ENCODE measurements at regions not wholly inside any gene's neighbourhood (a gene's known extent, or its start where the extent isn't known, plus 50 kb on each side); places are given as distances from the start of the nearest gene placed in this dataset.

DNA sequence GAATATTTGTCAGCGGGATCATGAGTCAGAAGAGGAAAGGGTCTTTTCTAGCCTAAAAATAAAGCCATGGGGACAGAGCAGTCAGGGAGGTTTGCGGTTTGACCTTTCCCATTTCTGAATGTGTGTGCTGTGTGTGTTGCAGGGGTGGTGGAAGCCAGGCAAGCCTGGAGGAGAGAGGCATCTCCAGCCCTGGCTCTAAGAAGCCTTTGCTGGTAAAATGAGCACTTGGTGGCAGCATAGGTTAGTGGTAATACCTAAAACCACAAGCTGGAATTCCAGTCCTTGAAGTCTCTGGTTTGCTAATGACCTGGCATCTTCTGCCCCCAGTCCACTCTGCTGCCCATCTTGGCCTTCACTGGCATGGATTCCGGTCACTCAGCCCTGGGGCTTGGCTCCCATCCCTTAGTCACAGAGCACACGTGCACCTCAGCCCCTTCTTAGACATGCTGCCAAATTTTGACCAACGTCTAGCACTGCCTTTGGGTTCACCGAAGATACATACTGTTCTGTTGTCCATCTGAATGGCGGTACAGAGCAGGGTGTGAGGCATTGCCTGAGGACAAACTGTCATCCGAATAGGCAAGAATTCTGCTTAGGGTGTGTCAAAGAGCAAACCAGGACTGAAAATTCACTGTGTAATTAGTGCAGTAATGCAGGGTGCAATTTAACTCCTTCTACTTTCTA lies 52.7 kb downstream of the KCNA5 start:
- no peak for TF ChIP-seq GATA3 (IDR thresholded peaks at IDR 0.05; ENCODE audit: low read depth, low read length)
- TF ChIP-seq GATA2 (IDR thresholded peaks at IDR 0.05; ENCODE audit: low read depth, low read length): no peak

DNA sequence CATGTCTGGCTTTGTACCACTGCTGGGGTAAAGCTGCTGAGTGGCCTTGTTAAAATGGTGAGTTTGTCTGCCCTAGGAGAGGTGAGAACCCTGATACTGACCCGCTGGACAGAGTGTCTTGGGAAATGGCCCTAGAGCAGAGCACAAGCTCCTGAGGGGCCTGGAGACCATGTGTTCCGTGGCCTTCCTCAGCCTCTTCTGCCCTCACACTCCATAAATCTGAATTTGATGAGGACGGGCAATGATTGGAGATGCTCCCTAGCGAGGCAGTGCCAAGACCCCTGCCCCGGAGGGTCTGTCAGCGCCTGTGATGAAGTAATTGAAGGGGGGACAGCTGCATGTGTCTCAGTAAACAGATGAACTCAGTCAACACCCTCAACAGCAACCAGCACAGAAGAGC lies 54.1 kb downstream of the KCNA5 start:
- no peak for TF ChIP-seq GATA3 (IDR thresholded peaks at IDR 0.05; ENCODE audit: low read depth, low read length)

DNA sequence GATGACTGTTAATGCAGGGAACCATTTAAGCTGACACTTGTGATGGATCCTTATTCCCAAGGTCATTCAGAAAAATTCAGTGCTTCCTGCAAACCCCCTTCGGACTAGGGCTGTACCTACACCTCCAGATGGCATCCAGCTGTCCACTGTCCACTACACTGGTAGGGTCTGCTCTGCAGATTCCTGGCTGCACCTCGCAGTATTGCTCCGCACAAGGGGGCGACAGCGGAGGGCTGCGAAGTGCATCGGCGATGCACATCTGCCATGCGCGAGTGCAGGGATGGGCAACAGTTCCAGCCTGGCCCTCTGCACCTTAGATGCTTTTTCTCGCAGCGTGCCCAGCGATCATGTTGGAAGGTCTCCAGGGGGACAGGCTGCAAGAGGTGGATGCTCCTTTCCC lies 55.5 kb downstream of the KCNA5 start:
- no peak for TF ChIP-seq GATA3 (IDR thresholded peaks at IDR 0.05; ENCODE audit: low read depth, low read length)
- no peak for TF ChIP-seq GATA2 (IDR thresholded peaks at IDR 0.05; ENCODE audit: low read depth, low read length)

- no peak for TF ChIP-seq GATA3 (IDR thresholded peaks at IDR 0.05; ENCODE audit: low read depth, low read length)
- TF ChIP-seq GATA2 (IDR thresholded peaks at IDR 0.05; ENCODE audit: low read depth, low read length): no peak
These were observed 55.9 kb downstream of the KCNA5 start for GRCh38 chr12:5099591-5099990.

- TF ChIP-seq GATA3 (IDR thresholded peaks at IDR 0.05; ENCODE audit: low read depth, low read length) (no peak), GATA2 (IDR thresholded peaks at IDR 0.05; ENCODE audit: low read depth, low read length) (no peak)
These were observed 58.0 kb downstream of the KCNA5 start for GRCh38 chr12:5101686-5102085.

DNA sequence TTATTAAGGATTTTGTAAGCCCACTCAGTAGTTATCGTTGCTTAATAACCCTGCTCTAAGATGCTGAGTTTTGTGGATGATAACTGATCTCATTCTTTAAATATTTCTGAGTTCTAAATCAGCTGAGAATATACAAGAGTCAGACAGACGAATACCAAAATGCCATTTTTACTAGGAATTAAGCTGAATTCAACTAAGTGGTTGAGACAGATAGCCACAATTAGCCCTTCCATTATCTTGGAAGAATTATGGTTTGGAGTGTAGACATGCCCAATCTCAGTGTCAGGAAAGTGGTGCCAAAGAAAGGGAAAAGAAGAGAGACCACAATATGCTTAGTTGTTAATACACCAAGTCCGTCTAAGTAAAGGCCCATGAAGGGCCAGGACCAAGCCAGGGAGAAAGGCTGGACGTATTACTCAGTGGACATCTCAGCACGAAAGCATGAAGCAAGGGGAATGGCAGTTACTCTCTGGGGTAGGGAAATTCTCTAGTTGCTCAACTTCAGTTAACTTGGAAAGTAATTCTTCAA lies 58.6 kb downstream of the KCNA5 start:
- TF ChIP-seq GATA2 (IDR thresholded peaks at IDR 0.05; ENCODE audit: low read depth, low read length) (no peak), GATA3 (IDR thresholded peaks at IDR 0.05; ENCODE audit: low read depth, low read length) (no peak)

GRCh38 chr12:5102806-5103205 lies 59.1 kb downstream of the KCNA5 start:
- no peak for TF ChIP-seq GATA2 (IDR thresholded peaks at IDR 0.05; ENCODE audit: low read depth, low read length)

GRCh38 chr12:5110345-5110744 lies 66.7 kb downstream of the KCNA5 start:
- TF ChIP-seq GATA3 (IDR thresholded peaks at IDR 0.05; ENCODE audit: low read depth, low read length) (no peak), GATA2 (IDR thresholded peaks at IDR 0.05; ENCODE audit: low read depth, low read length) (no peak)

GRCh38 chr12:5114436-5114835 lies 70.8 kb downstream of the KCNA5 start:
- TF ChIP-seq GATA3 (IDR thresholded peaks at IDR 0.05; ENCODE audit: low read depth, low read length): no peak
- TF ChIP-seq GATA2 (IDR thresholded peaks at IDR 0.05; ENCODE audit: low read depth, low read length): no peak

GRCh38 chr12:5123921-5124320 lies 80.2 kb downstream of the KCNA5 start:
- TF ChIP-seq GATA2 (IDR thresholded peaks at IDR 0.05; ENCODE audit: low read depth, low read length) (no peak), GATA3 (IDR thresholded peaks at IDR 0.05; ENCODE audit: low read depth, low read length) (no peak)

DNA sequence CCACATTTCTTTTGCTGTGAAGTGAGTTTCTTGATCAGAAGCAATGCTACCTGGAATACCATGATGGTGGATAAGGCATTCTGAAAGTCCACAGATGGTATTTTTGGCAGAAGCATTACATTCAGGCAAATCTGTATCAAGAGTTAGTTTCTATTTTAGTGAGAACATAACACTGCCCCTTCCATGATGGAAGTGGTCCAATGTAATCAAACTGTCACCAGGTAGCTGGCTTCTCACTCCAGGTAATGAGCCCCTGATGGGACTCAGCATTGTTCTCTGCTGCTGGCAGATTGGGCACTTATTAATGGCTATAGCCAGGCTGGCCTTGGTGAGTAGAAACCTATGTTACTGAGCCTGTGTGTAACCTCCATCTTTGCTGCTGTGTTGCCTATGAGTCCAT lies 80.7 kb downstream of the KCNA5 start:
- TF ChIP-seq GATA2 (IDR thresholded peaks at IDR 0.05; ENCODE audit: low read depth, low read length) (no peak), GATA3 (IDR thresholded peaks at IDR 0.05; ENCODE audit: low read depth, low read length) (no peak)

DNA sequence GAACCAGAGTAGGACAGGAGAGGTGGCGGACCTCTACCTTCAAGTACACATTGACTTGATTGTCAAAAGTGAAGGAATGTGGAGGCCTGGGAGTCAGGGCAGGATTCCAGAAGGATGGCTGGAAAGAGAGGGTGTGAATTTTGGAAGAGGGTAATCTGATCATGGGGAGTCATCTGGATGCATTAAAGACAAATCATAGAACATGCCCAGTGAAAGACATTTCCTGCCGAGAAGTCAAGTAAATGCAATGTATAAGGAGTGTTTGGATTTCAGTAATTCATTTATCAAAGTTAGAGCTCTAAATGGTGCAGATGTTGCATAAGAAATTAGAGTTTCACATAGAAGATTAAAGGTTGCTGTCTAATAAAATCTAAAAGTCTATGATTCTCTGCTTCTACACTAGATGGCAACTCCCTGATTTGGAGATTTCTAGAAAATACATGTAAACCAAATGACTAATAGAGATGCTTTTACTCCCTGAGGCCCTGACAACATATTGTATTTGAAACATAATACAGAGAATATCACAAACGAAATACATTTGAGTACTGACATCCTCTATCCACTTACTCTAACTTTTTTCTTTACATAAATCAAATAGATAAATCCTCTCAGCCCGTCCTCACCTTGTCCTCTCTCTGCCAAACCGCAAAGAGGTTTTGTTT lies 91.3 kb downstream of the KCNA5 start:
- TF ChIP-seq GATA3 (IDR thresholded peaks at IDR 0.05; ENCODE audit: low read depth, low read length) (no peak), GATA2 (IDR thresholded peaks at IDR 0.05; ENCODE audit: low read depth, low read length) (no peak)

DNA sequence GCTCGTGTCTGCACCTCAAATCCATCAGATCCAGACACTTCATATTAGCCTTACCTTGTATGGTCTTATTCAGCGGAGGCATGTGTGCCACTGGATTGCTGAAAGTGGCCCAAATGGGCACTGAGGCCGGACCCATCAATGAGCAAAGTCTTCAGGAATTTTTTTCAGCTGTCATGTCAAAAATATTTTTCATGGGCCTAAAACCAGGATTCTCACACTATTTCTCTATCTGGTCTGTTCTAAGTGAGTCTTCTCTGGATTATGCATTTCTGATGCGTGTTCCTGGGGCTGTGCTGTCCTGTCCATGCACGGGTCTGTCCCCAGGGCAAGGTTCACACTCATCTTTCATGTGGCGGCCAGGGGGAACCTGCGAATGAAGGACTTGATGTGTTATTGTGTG lies 94.6 kb downstream of the KCNA5 start:
- no peak for TF ChIP-seq GATA2 (IDR thresholded peaks at IDR 0.05; ENCODE audit: low read depth, low read length)
- TF ChIP-seq GATA3 (IDR thresholded peaks at IDR 0.05; ENCODE audit: low read depth, low read length): no peak

DNA sequence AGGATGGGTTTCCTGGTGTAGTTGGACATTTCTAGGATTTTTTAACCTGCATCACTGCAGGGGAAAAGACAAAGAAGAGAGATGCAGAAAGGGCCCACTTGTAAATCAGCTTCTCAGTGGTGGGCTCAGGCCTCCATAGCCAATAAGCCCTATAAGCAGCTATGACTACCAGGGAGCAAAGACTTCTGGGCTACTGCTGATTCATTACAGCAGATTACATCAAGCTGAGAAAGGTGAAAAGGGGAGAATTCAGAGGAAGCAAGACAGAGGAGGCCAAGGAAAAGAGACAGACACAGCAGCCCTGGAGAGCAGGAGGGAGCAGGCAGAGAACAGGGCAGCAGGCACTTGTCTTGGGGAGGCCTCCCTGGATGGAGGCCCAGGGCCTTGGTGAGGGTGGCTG lies 95.2 kb downstream of the KCNA5 start:
- TF ChIP-seq GATA3 (IDR thresholded peaks at IDR 0.05; ENCODE audit: low read depth, low read length) (no peak), GATA2 (IDR thresholded peaks at IDR 0.05; ENCODE audit: low read depth, low read length) (no peak)

DNA sequence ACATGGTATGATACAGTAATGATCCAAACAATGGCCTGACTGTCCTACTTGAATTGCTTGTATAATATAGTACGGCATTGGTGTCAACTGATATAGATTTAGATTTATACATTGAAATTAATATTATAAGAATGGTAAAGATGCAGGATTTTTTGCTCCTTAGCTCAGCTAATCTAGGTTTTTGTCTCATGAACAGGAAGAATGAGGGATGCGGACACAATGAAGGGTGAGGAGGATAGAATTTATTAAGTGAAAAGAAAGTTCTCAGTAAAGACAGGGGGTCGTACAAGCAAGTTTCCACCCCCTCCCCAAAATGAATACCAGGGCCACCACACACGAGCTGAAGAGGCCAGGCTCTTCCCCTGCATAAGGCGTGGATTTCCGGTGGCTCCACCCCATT lies 96.1 kb downstream of the KCNA5 start:
- no peak for TF ChIP-seq GATA2 (IDR thresholded peaks at IDR 0.05; ENCODE audit: low read depth, low read length)
- no peak for TF ChIP-seq GATA3 (IDR thresholded peaks at IDR 0.05; ENCODE audit: low read depth, low read length)
